Skin epidermis (tissue), 12 donors: ENCODE measurements at regions not wholly inside any gene's neighbourhood (a gene's known extent, or its start where the extent isn't known, plus 50 kb on each side); places are given as distances from the start of the nearest gene placed in this dataset.

Source experiments
- H3K27ac ChIP-seq, 21 experiments: fragments of 200-600 bp; sonication (generic) in 11 of 21; one replicate each; pipeline ENCODE4 v1.5.0; 2020; ENCODE audit warnings: mild to moderate bottlenecking in 3 of 21, inconsistent platforms in 2 of 21, moderate library complexity in 2 of 21
- H3K4me3 ChIP-seq, 7 experiments: fragments of 200-600 bp; sonication (generic) in 2 of 7; one replicate each; pipeline ENCODE4 v1.5.0; 2020; ENCODE audit warnings: inconsistent platforms in 2 of 7, mild to moderate bottlenecking in 2 of 7, moderate library complexity in 1 of 7

DNA sequence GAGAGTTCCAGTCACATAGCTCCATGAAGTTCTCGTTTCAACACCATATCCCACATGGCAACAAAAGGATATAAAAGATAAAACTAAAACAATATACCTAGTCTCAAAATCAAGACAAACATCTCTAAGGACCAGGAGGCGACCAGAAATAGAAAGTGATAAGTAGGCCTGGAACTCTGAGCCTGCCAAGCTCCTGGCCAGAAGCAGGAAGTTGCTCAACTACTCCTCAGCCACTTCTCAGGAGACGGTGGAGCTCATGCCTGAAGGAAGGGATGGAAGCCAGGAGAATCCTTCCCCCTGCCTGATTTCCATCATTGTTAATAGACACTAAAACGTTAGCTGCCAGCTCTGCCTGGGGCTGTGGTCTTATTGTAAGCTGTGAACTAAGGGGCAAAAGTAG lies 94.7 kb downstream of the DISP1 start:
- Histone ChIP-seq H3K27ac (peak overlapping the region in 1 of 21 experiments; percentile 9), H3K4me3 (no peak overlapping the region)

DNA sequence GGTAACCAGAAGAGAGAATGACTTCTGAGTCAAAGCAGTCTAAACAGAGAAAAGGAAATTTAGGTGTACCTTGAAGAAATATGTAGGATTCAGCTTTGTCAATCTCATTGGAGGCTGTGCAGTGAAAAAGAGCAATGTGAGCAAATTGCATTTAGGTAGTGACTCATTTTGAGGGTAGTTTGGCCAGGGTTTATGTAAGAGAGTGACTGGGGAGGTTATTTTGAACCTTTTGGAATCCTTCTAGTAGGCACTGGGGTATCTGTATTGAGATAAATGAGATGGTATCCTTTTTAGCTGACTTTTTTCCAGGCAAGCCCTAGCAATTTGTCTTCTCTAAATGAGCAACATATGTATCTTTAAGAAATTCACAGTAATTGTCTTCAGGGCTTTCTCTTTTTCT lies 95.9 kb downstream of the DISP1 start:
- no peak overlapping the region for H3K4me3 ChIP-seq

DNA sequence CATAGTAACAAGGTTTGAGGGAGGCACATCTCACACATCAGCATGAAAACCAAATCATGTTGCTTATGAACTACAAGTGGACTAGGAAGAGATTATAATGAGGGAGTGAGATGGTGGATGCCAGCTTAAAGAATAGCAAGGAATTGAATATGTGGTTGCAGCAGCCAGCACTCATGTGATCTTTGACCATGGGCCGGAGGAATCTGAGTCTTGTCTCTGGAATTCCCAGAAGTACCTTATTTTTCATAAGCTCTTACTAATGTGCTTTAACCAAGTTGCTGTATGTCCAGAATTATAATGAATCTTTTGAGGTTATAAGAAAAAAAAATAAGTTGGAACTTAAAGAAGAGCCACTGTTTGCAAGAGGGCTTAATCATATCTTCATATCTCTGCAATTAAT lies 97.0 kb downstream of the DISP1 start:
- Histone ChIP-seq H3K27ac (no peak overlapping the region), H3K4me3 (no peak overlapping the region)

More for the DNA sequence above, 95.9 kb downstream of the DISP1 start:
- H3K27ac ChIP-seq = no peak overlapping the region

- Histone ChIP-seq H3K27ac (no peak overlapping the region), H3K4me3 (no peak overlapping the region)
Observed at GRCh38 chr1:222912730-222913129, 97.9 kb downstream of the DISP1 start.

- H3K27ac ChIP-seq = no peak overlapping the region
- no peak overlapping the region for H3K4me3 ChIP-seq
Observed at GRCh38 chr1:222914861-222915632, 100.2 kb downstream of the DISP1 start.

DNA sequence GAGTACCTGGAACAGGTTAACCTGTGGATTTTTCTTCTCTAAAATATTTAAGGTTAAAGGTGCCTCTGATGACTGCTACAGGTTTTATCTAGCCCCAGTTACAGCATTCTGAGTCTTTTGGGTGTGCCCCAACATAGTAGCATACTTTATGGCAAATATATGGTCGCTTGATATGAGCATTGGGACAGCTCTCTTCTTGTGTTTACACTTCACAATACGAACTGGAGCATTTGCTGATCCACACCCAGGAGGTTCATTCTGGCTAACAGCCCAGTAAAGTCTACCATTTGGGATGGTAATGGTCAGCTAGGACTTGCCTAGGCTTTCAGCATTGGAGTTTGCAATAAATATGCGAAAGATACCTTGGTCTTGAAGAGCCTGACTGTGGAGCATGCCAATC lies 101.3 kb downstream of the DISP1 start:
- H3K4me3 ChIP-seq = no peak overlapping the region
- no peak overlapping the region for H3K27ac ChIP-seq

DNA sequence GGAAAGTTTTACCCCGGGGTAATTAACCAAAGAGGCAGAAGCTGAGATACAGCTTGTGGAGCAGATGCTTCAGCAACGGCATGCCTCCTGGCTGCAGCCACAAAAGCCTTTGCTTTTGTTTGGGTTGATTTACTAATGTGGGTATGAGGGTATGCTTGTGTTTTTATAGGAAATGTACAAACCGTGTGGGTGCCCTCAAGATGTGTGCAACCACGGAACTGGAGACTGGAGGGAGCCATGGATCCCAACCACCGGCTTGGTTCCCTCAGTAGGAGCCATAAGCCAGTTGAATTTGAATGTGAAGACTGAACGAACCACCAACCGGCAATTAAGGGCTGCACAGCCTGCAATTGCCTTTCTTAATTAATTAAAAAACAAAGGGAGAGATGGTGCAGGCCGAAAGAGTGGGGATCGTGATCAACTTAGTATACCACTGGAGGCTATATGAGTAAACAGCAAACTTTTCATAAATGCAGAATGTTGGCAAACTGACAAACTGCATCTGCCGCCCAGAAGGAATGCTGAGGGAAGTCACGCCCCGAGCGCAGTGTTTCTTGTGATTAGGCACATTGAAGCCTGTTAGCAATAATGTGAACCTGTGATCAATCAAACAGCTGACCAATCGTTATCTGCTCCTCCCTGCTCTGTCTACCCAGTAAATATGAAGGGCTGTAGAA lies 104.1 kb downstream of the DISP1 start:
- H3K4me3 ChIP-seq = no peak overlapping the region
- H3K27ac ChIP-seq = no peak overlapping the region

GRCh38 chr1:222919478-222919865 lies 104.6 kb downstream of the DISP1 start:
- Histone ChIP-seq H3K27ac (peak overlapping the region in 1 of 21 experiments; percentile 14), H3K4me3 (no peak overlapping the region)

- Histone ChIP-seq H3K27ac (no peak overlapping the region), H3K4me3 (no peak overlapping the region)
Observed at GRCh38 chr1:222920169-222920568, 105.3 kb downstream of the DISP1 start.

DNA sequence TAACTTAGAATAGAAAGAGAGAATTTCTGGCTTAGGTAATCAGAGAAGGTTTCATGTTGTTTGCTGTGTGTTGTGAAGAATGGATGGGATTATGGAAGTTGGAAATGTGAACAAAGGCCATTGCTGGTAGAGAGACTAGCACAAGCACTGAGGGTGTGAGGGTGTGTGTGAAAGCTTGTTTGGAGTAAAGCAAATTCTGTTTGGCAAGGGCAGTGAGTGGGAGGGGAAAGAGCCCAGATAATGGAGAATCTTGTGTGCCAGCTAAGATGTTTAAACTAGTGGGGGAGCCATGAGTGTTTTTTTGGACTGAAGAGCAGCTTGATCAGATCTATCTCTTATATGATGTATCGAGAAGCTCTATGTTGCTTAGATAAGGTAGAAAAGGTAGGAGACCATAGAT lies 107.1 kb downstream of the DISP1 start:
- Histone ChIP-seq H3K27ac (no peak overlapping the region), H3K4me3 (no peak overlapping the region)

DNA sequence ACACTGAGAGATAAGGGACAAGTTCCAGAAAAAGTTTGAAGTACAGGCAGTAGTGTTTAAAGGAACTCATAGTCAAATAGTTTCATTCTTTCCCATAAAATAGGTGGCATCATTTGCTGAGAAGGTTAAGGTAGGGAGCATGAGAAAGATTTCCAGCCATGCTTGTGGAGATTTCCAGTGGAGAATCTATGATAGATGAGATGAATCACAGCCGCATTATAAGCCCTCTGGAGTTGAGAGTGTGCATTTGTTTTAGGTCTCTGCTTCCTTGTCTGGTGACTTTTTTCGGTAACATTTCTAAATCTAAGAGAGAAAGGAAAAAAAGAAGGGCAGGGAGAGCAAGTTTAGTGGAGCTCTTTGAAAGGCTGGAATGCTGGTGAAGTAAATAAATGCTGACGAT lies 108.7 kb downstream of the DISP1 start:
- Histone ChIP-seq H3K4me3 (no peak overlapping the region), H3K27ac (no peak overlapping the region)

DNA sequence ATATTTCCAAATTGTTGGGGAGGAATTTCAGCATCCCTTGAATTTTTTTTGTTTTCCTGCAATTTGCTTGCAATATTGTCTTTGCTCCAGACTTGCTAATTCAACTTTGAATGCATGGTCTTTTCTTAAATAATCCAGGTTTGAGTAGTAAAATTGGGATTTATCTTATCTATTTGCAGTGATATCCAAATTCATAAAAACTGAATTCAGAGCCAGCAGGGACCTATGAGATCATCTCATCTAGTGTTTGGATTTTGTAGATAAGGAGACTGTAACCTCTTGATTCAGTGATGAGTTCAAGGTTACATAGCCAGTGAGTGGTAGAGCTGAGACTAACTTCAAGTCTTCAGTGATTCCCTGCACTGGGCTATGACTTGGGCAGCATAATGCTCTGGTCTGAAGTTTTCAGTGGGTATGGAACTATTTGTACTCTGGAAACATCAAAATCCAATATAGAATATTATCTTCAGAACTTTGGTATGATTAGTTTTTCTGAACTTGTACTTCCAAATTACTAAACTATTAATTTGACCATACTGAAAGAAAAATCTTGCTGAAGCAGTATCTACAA lies 109.4 kb downstream of the DISP1 start:
- Histone ChIP-seq H3K4me3 (no peak overlapping the region), H3K27ac (no peak overlapping the region)

DNA sequence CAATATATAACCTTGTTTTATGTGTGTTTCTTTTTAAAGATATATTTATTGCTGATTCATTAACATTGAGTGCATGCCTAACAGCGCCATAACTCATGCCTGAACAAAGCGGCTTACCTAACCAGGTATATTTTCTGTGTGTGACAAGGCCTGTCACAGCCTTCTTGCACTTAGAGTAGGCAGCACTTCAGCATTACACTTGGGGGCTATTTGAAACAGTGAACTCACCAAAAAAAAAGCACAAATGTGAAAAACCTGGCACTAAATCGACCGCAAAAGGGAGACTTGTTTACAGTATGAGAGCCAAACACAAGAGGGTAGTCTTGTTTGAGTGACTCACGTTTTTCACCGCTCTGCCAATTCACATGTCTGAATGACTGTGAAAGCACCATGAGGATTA lies 111.7 kb downstream of the DISP1 start:
- H3K27ac ChIP-seq = peak overlapping the region in 4 of 21 experiments; percentile 9 to 45 (median 22)
- H3K4me3 ChIP-seq = no peak overlapping the region

DNA sequence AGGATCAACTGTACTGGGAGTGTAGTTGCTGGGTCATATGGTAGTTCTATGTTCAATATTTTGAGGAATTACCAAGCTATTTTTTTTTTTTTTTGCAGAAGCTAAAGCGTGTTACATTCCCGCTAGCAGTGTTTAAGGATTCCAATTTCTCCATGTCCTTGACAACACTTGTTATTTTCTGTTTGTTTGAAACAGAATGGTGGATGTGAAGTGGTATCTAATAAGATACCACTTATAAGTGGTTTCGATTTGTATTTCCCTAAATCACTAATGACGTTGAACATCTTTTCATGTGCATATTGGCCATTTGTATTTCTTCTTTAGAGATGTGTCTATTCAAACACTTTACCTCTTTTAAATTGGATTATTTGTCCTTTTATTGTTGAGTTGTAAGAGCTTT lies 112.2 kb downstream of the DISP1 start:
- peak overlapping the region in 2 of 21 experiments; percentile 34 to 45 for H3K27ac ChIP-seq
- no peak overlapping the region for H3K4me3 ChIP-seq

DNA sequence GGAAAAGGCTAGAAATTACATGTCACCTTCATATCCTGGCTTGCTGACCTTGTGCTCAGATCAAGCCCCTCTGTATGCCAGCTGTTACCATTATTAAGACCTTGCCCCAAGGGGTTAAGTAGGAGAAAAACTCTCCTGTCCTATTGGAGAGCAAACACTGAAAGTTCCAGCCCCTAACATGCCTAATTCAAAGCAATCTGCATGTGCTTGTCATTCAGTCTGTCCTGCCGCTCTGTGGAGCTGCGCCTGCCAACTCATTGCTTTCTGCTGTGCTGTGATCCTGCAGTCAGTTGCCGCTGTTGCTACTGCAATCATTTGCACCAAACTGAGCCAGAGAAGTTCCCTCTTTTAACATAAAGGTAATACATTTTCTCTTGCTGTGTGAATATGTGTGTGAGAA lies 113.4 kb downstream of the DISP1 start:
- H3K27ac ChIP-seq = peak overlapping the region in 7 of 21 experiments; percentile 14 to 40 (median 27)

GRCh38 chr1:222930070-222930469 lies 115.2 kb downstream of the DISP1 start:
- H3K27ac ChIP-seq = no peak overlapping the region
- no peak overlapping the region for H3K4me3 ChIP-seq

More for the DNA sequence above, 113.4 kb downstream of the DISP1 start:
- peak overlapping the region in 1 of 7 experiments; percentile 27 for H3K4me3 ChIP-seq

- H3K27ac ChIP-seq = no peak overlapping the region
Observed at GRCh38 chr1:222931023-222931422, 116.2 kb downstream of the DISP1 start.

GRCh38 chr1:222933273-222933672 lies 118.4 kb downstream of the DISP1 start:
- no peak overlapping the region for H3K27ac ChIP-seq

More at GRCh38 chr1:222931023-222931422, 116.2 kb downstream of the DISP1 start:
- no peak overlapping the region for H3K4me3 ChIP-seq

DNA sequence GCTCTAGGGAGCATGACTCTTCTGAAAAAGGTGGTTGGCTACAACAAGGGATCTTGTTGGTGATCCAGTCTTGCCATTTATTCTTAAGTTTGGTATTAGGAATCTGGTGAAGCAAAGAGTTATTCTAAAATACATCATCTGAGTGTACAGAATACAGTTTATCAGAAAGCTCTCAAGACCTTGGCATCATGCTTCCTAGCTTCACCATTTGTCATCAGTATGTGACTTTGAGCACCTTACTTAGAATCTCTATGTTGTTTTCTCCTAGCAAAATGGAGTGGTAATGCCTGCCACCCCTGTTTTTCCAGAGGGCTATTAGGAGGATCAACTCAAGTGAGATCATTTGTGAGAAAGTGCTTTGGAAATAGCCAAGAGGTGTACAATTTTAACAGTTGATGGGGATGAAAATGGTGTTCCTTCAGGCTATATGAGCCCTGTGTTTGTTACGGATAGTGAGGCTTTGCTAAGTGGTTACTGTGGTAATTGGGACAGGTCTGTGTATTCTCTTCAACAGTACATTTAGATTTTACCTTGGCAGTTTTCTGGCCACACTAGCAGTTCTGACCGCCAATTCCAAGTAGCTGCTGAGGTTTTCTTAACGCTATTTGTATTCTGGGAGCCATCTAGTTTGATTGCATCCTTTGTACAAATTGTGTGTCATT lies 120.5 kb downstream of the DISP1 start:
- Histone ChIP-seq H3K4me3 (no peak overlapping the region), H3K27ac (no peak overlapping the region)

More at GRCh38 chr1:222933273-222933672, 118.4 kb downstream of the DISP1 start:
- H3K4me3 ChIP-seq = no peak overlapping the region

DNA sequence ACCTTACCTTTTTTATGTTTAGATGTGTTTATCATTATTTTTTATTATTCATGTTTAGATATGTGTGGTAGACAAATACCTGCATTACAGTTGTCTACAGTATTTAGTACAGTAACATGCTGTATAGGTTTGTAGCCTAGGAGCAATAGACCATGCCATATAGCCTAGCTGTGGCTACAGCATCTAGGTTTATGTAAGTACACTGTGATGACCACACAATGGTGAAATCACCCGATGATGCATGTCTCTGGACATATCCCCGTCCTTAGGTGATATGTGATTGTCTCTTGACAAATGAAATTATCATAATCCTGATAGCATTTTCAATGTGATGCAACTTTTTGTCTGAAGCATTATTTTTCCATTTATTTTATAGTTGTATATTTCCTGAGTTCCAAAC lies 121.2 kb downstream of the DISP1 start:
- no peak overlapping the region for H3K27ac ChIP-seq

More for the DNA sequence above, 121.2 kb downstream of the DISP1 start:
- H3K4me3 ChIP-seq = no peak overlapping the region
